ENCODE measurements at regions not wholly inside any gene's neighbourhood (a gene's known extent, or its start where the extent isn't known, plus 50 kb on each side); places are given as distances from the start of the nearest gene placed in this dataset.
"Not testable (repeated sequence)": the region's sequence is repeated elsewhere in the genome, so short reads cannot be mapped to it uniquely, and the experiment has no call there.

- Histone ChIP-seq H3K9ac (ENCODE audit: low read depth in 1 of 2, low read length in 2 of 2) (no peak overlapping the region), H3K9me3 (ENCODE audit: control insufficient read depth in 2 of 2, low read length in 2 of 2) (no peaks in the 10 kb centered on the region), H3K4me3 (ENCODE audit: low read length in 2 of 2) (no peak overlapping the region), H3K27ac (ENCODE audit: low read depth in 2 of 2, low read length in 2 of 2) (no peak overlapping the region), H3K36me3 (ENCODE audit: control insufficient read depth in 2 of 2, insufficient read depth in 2 of 2, low read length in 2 of 2) (no peaks in the 10 kb centered on the region), H3K27me3 (ENCODE audit: control insufficient read depth in 2 of 2, insufficient read depth in 2 of 2, low read length in 2 of 2) (peaks cover 19% of the 10 kb centered on the region in 2 donors), H3K4me1 (ENCODE audit: control insufficient read depth in 2 of 2, insufficient read depth in 2 of 2, low read length in 2 of 2) (no peaks in the 10 kb centered on the region)
Observed at GRCh38 chr16:55057866-55058265, 127.2 kb downstream of the IRX5 start.

GRCh38 chr16:55058576-55058975 is 127.9 kb downstream of the IRX5 start:
- Histone ChIP-seq H3K9me3 (ENCODE audit: control insufficient read depth in 2 of 2, low read length in 2 of 2) (no peaks in the 10 kb centered on the region), H3K27ac (ENCODE audit: low read depth in 2 of 2, low read length in 2 of 2) (no peak overlapping the region), H3K9ac (ENCODE audit: low read depth in 1 of 2, low read length in 2 of 2) (no peak overlapping the region), H3K27me3 (ENCODE audit: control insufficient read depth in 2 of 2, insufficient read depth in 2 of 2, low read length in 2 of 2) (peaks cover 19% of the 10 kb centered on the region in 2 donors), H3K4me3 (ENCODE audit: low read length in 2 of 2) (no peak overlapping the region), H3K36me3 (ENCODE audit: control insufficient read depth in 2 of 2, insufficient read depth in 2 of 2, low read length in 2 of 2) (no peaks in the 10 kb centered on the region), H3K4me1 (ENCODE audit: control insufficient read depth in 2 of 2, insufficient read depth in 2 of 2, low read length in 2 of 2) (no peaks in the 10 kb centered on the region)

- Histone ChIP-seq H3K27me3 (ENCODE audit: control insufficient read depth in 2 of 2, insufficient read depth in 2 of 2, low read length in 2 of 2) (peaks cover 19% of the 10 kb centered on the region in 2 donors), H3K36me3 (ENCODE audit: control insufficient read depth in 2 of 2, insufficient read depth in 2 of 2, low read length in 2 of 2) (no peaks in the 10 kb centered on the region), H3K27ac (ENCODE audit: low read depth in 2 of 2, low read length in 2 of 2) (no peak overlapping the region), H3K4me1 (ENCODE audit: control insufficient read depth in 2 of 2, insufficient read depth in 2 of 2, low read length in 2 of 2) (no peaks in the 10 kb centered on the region), H3K9me3 (ENCODE audit: control insufficient read depth in 2 of 2, low read length in 2 of 2) (no peaks in the 10 kb centered on the region), H3K9ac (ENCODE audit: low read depth in 1 of 2, low read length in 2 of 2) (no peak overlapping the region), H3K4me3 (ENCODE audit: low read length in 2 of 2) (no peak overlapping the region)
Observed at GRCh38 chr16:55059146-55059545, 128.5 kb downstream of the IRX5 start.

GRCh38 chr16:55061126-55061525 is 130.5 kb downstream of the IRX5 start:
- Histone ChIP-seq H3K27ac (ENCODE audit: low read depth in 2 of 2, low read length in 2 of 2) (no peak overlapping the region), H3K4me1 (ENCODE audit: control insufficient read depth in 2 of 2, insufficient read depth in 2 of 2, low read length in 2 of 2) (no peaks in the 10 kb centered on the region), H3K9me3 (ENCODE audit: control insufficient read depth in 2 of 2, low read length in 2 of 2) (no peaks in the 10 kb centered on the region), H3K4me3 (ENCODE audit: low read length in 2 of 2) (no peak overlapping the region), H3K27me3 (ENCODE audit: control insufficient read depth in 2 of 2, insufficient read depth in 2 of 2, low read length in 2 of 2) (peaks cover 13 to 16% of the 10 kb centered on the region in 2 donors), H3K36me3 (ENCODE audit: control insufficient read depth in 2 of 2, insufficient read depth in 2 of 2, low read length in 2 of 2) (no peaks in the 10 kb centered on the region), H3K9ac (ENCODE audit: low read depth in 1 of 2, low read length in 2 of 2) (no peak overlapping the region)

GRCh38 chr16:55062442-55062841 is 131.8 kb downstream of the IRX5 start:
- H3K9ac ChIP-seq (ENCODE audit: low read depth in 1 of 2, low read length in 2 of 2): no peak overlapping the region
- peaks cover 7 to 8% of the 10 kb centered on the region in 2 donors for H3K27me3 ChIP-seq (ENCODE audit: control insufficient read depth in 2 of 2, insufficient read depth in 2 of 2, low read length in 2 of 2)
- H3K27ac ChIP-seq (ENCODE audit: low read depth in 2 of 2, low read length in 2 of 2): no peak overlapping the region

GRCh38 chr16:55072976-55073375 is 142.3 kb downstream of the IRX5 start:
- no peaks in the 10 kb centered on the region for H3K9me3 ChIP-seq (ENCODE audit: control insufficient read depth in 2 of 2, low read length in 2 of 2)
- H3K9ac ChIP-seq (ENCODE audit: low read depth in 1 of 2, low read length in 2 of 2): no peak overlapping the region
- H3K4me3 ChIP-seq (ENCODE audit: low read length in 2 of 2): no peak overlapping the region
- H3K36me3 ChIP-seq (ENCODE audit: control insufficient read depth in 2 of 2, insufficient read depth in 2 of 2, low read length in 2 of 2): no peaks in the 10 kb centered on the region
- no peak overlapping the region for H3K27ac ChIP-seq (ENCODE audit: low read depth in 2 of 2, low read length in 2 of 2)
- H3K4me1 ChIP-seq (ENCODE audit: control insufficient read depth in 2 of 2, insufficient read depth in 2 of 2, low read length in 2 of 2): peaks cover 0 to 9% of the 10 kb centered on the region in 2 donors
- no peaks in the 10 kb centered on the region for H3K27me3 ChIP-seq (ENCODE audit: control insufficient read depth in 2 of 2, insufficient read depth in 2 of 2, low read length in 2 of 2)

More at GRCh38 chr16:55062442-55062841, 131.8 kb downstream of the IRX5 start:
- no peak overlapping the region for H3K4me3 ChIP-seq (ENCODE audit: low read length in 2 of 2)
- H3K4me1 ChIP-seq (ENCODE audit: control insufficient read depth in 2 of 2, insufficient read depth in 2 of 2, low read length in 2 of 2): no peaks in the 10 kb centered on the region
- no peaks in the 10 kb centered on the region for H3K9me3 ChIP-seq (ENCODE audit: control insufficient read depth in 2 of 2, low read length in 2 of 2)
- H3K36me3 ChIP-seq (ENCODE audit: control insufficient read depth in 2 of 2, insufficient read depth in 2 of 2, low read length in 2 of 2): no peaks in the 10 kb centered on the region

GRCh38 chr16:55073830-55074229 is 143.2 kb downstream of the IRX5 start:
- Histone ChIP-seq H3K4me3 (ENCODE audit: low read length in 2 of 2) (no peak overlapping the region), H3K36me3 (ENCODE audit: control insufficient read depth in 2 of 2, insufficient read depth in 2 of 2, low read length in 2 of 2) (no peaks in the 10 kb centered on the region), H3K27me3 (ENCODE audit: control insufficient read depth in 2 of 2, insufficient read depth in 2 of 2, low read length in 2 of 2) (no peaks in the 10 kb centered on the region), H3K27ac (ENCODE audit: low read depth in 2 of 2, low read length in 2 of 2) (no peak overlapping the region), H3K9me3 (ENCODE audit: control insufficient read depth in 2 of 2, low read length in 2 of 2) (no peaks in the 10 kb centered on the region), H3K9ac (ENCODE audit: low read depth in 1 of 2, low read length in 2 of 2) (no peak overlapping the region), H3K4me1 (ENCODE audit: control insufficient read depth in 2 of 2, insufficient read depth in 2 of 2, low read length in 2 of 2) (peaks cover 0 to 9% of the 10 kb centered on the region in 2 donors)

- H3K27ac ChIP-seq (ENCODE audit: low read depth in 2 of 2, low read length in 2 of 2); H3K27me3 ChIP-seq (ENCODE audit: control insufficient read depth in 2 of 2, insufficient read depth in 2 of 2, low read length in 2 of 2); H3K4me1 ChIP-seq (ENCODE audit: control insufficient read depth in 2 of 2, insufficient read depth in 2 of 2, low read length in 2 of 2); H3K36me3 ChIP-seq (ENCODE audit: control insufficient read depth in 2 of 2, insufficient read depth in 2 of 2, low read length in 2 of 2); H3K9me3 ChIP-seq (ENCODE audit: control insufficient read depth in 2 of 2, low read length in 2 of 2); H3K4me3 ChIP-seq (ENCODE audit: low read length in 2 of 2); H3K9ac ChIP-seq (ENCODE audit: low read depth in 1 of 2, low read length in 2 of 2): not testable (repeated sequence)
Observed at GRCh38 chr16:55075208-55075607, 144.5 kb downstream of the IRX5 start.

GRCh38 chr16:55076053-55076452 is 145.4 kb downstream of the IRX5 start:
- Histone ChIP-seq H3K9me3 (ENCODE audit: control insufficient read depth in 2 of 2, low read length in 2 of 2) (no peaks in the 10 kb centered on the region), H3K27me3 (ENCODE audit: control insufficient read depth in 2 of 2, insufficient read depth in 2 of 2, low read length in 2 of 2) (no peaks in the 10 kb centered on the region), H3K27ac (ENCODE audit: low read depth in 2 of 2, low read length in 2 of 2) (no peak overlapping the region), H3K4me3 (ENCODE audit: low read length in 2 of 2) (no peak overlapping the region), H3K4me1 (ENCODE audit: control insufficient read depth in 2 of 2, insufficient read depth in 2 of 2, low read length in 2 of 2) (peaks cover 0 to 4% of the 10 kb centered on the region in 2 donors), H3K9ac (ENCODE audit: low read depth in 1 of 2, low read length in 2 of 2) (no peak overlapping the region), H3K36me3 (ENCODE audit: control insufficient read depth in 2 of 2, insufficient read depth in 2 of 2, low read length in 2 of 2) (no peaks in the 10 kb centered on the region)

GRCh38 chr16:55077266-55077665 is 146.6 kb downstream of the IRX5 start:
- Histone ChIP-seq H3K27ac (ENCODE audit: low read depth in 2 of 2, low read length in 2 of 2) (no peak overlapping the region), H3K36me3 (ENCODE audit: control insufficient read depth in 2 of 2, insufficient read depth in 2 of 2, low read length in 2 of 2) (no peaks in the 10 kb centered on the region), H3K4me1 (ENCODE audit: control insufficient read depth in 2 of 2, insufficient read depth in 2 of 2, low read length in 2 of 2) (no peaks in the 10 kb centered on the region), H3K9ac (ENCODE audit: low read depth in 1 of 2, low read length in 2 of 2) (no peak overlapping the region), H3K9me3 (ENCODE audit: control insufficient read depth in 2 of 2, low read length in 2 of 2) (no peaks in the 10 kb centered on the region), H3K4me3 (ENCODE audit: low read length in 2 of 2) (no peak overlapping the region), H3K27me3 (ENCODE audit: control insufficient read depth in 2 of 2, insufficient read depth in 2 of 2, low read length in 2 of 2) (no peaks in the 10 kb centered on the region)

GRCh38 chr16:55078153-55078552 is 147.5 kb downstream of the IRX5 start:
- H3K9me3 ChIP-seq (ENCODE audit: control insufficient read depth in 2 of 2, low read length in 2 of 2): no peaks in the 10 kb centered on the region
- H3K27ac ChIP-seq (ENCODE audit: low read depth in 2 of 2, low read length in 2 of 2): no peak overlapping the region
- no peaks in the 10 kb centered on the region for H3K27me3 ChIP-seq (ENCODE audit: control insufficient read depth in 2 of 2, insufficient read depth in 2 of 2, low read length in 2 of 2)
- H3K36me3 ChIP-seq (ENCODE audit: control insufficient read depth in 2 of 2, insufficient read depth in 2 of 2, low read length in 2 of 2): no peaks in the 10 kb centered on the region
- no peak overlapping the region for H3K9ac ChIP-seq (ENCODE audit: low read depth in 1 of 2, low read length in 2 of 2)
- H3K4me1 ChIP-seq (ENCODE audit: control insufficient read depth in 2 of 2, insufficient read depth in 2 of 2, low read length in 2 of 2): no peaks in the 10 kb centered on the region
- H3K4me3 ChIP-seq (ENCODE audit: low read length in 2 of 2): no peak overlapping the region
